Keratinocyte (primary cell): ENCODE measurements at regions not wholly inside any gene's neighbourhood (a gene's known extent, or its start where the extent isn't known, plus 50 kb on each side); places are given as distances from the start of the nearest gene placed in this dataset.

Experiments used
- EZH2 ChIP-seq: IDR thresholded peaks from one replicate; pipeline ENCODE4 v1.6.1; 2012; ENCODE audit warnings: inconsistent platforms, mild to moderate bottlenecking, low read length, moderate library complexity
- TF ChIP-seq, protein P1 (sequence below), 3 experiments: IDR thresholded peaks in 1 of 3; conservative IDR thresholded peaks in 1 of 3; optimal IDR thresholded peaks in 1 of 3; 2 replicates in 2 of 3; 3 replicates in 1 of 3; pipeline versions ENCODE3 to v1.5.1; 2011; ENCODE audit warnings: low read length in 3 of 3, mild to moderate bottlenecking in 3 of 3, moderate library complexity in 2 of 3, control low read depth in 1 of 3, inconsistent platforms in 1 of 3; ENCODE audit not compliant: insufficient read depth in 2 of 3; ENCODE audit errors: extremely low read depth in 1 of 3

DNA sequence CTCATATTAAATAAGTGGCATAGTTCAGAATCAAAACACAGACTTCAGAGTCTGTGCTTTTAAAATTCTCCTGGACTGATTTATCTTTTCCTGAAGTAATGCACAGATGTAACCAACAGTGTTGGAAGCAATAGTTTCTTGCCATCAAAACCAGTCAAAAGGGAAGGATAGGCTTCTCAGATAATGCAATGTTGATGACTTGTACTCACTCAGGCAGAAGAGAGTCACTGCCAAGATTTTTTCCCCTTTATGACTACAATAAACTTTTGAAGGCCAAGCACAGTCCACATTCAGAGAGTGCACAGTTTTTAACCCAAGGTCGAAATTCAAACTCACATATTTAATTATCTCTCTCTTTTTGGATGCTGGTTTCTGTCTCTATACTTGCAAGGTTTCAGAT, 305.0 kb upstream of the SGO1 start:
- TF ChIP-seq, protein P1, sequence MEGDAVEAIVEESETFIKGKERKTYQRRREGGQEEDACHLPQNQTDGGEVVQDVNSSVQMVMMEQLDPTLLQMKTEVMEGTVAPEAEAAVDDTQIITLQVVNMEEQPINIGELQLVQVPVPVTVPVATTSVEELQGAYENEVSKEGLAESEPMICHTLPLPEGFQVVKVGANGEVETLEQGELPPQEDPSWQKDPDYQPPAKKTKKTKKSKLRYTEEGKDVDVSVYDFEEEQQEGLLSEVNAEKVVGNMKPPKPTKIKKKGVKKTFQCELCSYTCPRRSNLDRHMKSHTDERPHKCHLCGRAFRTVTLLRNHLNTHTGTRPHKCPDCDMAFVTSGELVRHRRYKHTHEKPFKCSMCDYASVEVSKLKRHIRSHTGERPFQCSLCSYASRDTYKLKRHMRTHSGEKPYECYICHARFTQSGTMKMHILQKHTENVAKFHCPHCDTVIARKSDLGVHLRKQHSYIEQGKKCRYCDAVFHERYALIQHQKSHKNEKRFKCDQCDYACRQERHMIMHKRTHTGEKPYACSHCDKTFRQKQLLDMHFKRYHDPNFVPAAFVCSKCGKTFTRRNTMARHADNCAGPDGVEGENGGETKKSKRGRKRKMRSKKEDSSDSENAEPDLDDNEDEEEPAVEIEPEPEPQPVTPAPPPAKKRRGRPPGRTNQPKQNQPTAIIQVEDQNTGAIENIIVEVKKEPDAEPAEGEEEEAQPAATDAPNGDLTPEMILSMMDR (optimal IDR thresholded peaks at IDR 0.05 in 1 of 3, IDR thresholded peaks at IDR 0.05 in 1 of 3, conservative IDR thresholded peaks at IDR 0.05 in 1 of 3; ENCODE audit: extremely low read depth in 1 of 3, insufficient read depth in 2 of 3, low read length in 3 of 3): no peak
- no peak for TF ChIP-seq EZH2
